ENCODE measurements at regions not wholly inside any gene's neighbourhood (a gene's known extent, or its start where the extent isn't known, plus 50 kb on each side); places are given as distances from the start of the nearest gene placed in this dataset.

GRCh38 chr6:165077876-165078275 is 231.5 kb downstream of the C6orf118 start:
- no peak for TF ChIP-seq CTCF (IDR thresholded peaks at IDR 0.05)
- TF ChIP-seq POLR2A (IDR thresholded peaks at IDR 0.05; ENCODE audit: low read depth), result no peak

All from esophagus muscularis mucosa (tissue), 3 donors.